Left kidney (tissue), 1 donor: ENCODE measurements at regions not wholly inside any gene's neighbourhood (a gene's known extent, or its start where the extent isn't known, plus 50 kb on each side); places are given as distances from the start of the nearest gene placed in this dataset.
A peak's percentile ranks its signal among the peaks of the same experiment; 100 is the strongest.

Experiments
- DNase-seq: peaks from one replicate; pipeline ENCODE4 v3.0.0-alpha.2; 2013

DNA sequence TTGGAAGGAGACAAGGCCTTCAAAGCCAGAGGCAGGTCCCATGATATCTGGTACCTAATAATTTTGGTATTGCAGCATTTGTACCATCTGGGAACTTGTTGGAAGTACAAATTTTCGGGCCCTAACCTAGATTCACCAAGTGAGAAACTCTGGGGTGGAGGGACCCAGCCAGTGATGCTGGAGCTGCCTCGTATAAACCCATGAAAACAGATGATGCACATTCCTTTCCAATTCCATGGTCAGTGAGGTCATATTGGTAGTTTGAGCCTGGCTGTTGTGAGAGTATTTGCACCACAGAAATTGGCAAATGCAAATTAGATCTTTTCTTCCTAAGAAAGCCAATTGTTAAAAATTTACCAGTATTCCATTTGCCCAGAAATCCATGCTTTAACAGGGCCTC lies 269.6 kb upstream of the PLXNA2 start:
- no peak for DNase-seq

DNA sequence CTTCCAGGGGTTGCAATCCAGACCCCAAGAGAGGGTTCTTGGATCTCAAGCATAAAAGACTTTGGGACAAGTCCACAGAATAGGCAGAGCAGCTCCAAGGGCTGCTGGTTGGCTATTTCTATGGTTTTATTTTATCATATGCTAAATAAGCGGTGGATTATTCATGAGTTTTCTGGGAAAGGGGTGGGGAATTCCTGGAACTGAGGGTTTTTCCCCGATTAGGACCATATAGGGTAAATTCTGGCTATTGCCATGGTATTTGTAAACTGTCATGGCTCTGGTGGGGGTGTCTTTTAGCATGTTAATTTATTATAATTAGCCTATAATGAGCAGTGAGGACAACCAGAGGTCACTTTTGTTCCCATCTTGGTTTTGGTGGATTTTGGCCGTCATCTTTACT lies 270.9 kb upstream of the PLXNA2 start:
- no peak for DNase-seq

DNA sequence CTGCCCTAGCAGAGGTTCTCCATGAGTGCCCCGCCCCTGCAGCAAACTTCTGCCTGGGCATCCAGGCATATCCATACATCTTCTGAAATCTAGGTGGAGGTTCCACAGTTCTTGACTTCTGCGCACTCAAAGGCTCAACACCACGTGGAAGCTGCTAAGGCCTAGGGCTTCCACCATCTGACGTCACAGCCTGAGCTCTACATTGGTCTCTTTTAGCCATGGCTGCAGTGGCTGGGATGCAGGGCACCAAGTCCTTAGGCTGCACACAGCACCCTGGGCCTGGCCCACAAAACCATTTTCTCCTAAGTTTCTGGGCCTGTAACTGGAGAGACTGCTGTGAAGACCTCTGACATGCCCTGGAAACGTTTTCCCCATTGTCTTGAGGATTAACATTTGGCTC lies 272.6 kb upstream of the PLXNA2 start:
- DNase-seq: no peak

DNA sequence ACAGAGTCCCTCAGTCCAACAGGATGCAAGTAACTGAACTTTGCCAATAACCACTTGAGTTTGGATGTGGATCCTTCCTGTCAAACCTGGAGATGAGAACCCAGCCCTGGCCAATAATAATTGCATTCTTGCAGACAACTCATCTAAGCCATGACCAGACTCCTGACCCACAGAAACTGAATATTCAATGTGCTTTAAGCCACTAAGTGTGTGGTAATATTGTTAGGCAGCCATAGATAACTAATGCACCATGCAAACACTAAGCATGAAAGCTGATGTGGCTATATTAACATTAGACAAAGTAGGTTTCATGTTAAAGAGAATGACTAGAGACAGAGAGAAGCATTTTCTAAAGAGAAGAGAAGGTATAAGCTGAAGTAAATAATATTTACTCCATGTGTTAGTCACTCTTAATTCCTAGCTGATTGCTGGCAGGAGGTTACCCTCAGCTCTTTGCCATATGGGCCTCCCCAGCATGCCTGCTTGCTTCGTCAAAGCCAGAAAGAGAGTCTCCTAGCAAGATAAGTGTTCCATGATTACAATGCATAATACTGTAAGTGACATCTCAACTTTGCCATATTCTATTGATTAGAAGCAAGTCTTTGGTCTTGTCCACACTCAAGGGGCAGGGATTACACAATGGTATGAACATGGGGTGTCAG lies 276.4 kb upstream of the PLXNA2 start:
- DNase-seq: no peak

DNA sequence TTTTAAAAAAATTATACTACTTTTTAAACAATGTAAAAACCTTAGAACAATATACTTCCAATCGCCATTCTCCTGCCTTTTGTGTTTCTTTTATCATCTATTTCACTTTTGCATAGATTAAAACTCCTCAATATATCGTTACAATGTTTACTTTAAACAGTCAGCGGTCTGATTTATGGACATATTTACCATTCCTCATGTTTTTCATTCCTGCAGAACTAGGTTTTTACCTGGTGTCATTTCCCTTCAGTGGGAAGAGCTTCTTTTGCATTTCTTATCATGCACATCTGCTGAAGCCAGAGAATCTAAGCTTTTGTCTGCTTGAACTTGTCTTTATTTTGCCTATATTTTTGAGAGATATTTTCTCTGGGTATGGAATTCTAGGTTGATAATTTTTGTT lies 277.4 kb upstream of the PLXNA2 start:
- no peak for DNase-seq

DNA sequence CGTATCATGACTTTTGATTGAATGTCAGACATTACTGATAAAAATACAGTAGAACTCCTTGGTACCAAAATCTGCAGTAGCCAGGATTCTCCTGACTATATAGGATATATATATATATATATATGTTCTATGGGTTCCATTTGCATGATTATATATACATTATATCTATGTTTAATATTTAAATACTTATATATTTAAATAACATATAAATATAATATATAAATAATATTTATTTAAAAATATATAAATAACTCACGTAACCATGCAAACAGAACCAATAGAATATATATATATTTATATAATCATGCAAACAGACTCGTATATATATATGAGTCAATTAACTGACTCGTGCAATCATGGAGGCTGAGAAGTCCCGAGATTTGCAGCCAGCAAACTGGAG lies 278.8 kb upstream of the PLXNA2 start:
- no peak for DNase-seq

DNA sequence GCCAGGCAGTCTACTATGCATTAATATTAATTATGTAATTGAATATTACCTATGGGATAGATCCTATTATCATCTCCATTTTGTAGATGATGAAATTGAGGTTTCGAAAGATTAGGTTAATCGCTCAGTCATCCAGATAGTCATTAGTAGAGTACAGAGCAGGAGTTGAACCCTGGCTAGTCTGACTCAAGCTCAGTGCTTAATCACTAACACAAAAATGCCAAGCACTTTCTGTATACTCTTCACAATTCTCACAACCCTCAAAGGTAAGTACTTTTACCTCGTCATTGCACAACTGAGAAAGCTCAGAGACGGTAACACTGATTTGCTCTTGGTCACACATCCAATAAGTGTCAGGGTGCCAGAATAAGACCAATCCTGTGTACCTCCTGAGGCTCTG lies 280.2 kb upstream of the PLXNA2 start:
- DNase-seq: no peak

DNA sequence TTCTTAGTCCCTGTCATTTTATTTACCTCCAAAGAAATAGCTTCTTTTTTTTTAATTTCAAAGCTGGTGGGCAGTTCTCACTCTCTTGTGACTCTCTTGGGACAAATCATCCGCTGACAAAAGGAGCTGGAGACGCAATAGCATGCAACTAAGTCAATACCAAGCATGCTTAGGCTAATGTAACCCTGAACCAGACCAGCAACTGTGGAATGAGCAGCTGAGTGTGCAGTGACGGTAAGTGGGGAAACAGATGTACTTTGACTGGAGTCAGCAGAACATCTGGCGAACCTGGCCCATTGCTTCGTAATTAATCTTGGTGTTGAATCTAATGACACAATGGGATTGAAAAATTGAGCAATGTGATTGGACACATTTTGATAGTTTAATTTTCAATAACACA lies 280.7 kb upstream of the PLXNA2 start:
- DNase-seq: no peak

DNA sequence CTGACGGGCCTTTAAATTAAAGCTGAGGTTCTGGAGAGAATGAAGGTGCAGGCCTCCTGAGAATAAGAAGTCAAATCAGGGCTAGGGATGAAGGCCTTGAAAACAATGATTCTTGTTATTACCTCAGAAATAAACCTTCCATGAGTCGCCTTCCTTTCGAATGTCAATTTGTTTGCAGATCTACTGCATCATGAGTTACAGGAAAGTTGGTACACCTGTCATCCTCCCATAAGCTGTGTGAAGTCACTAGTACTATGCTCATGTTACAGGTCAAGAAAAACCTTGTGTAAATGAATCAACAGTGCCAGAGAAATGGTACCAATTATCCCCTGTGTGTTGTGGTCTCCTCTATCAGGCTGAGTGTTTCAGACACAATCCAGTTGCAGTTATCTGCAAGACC lies 281.2 kb upstream of the PLXNA2 start:
- DNase-seq: no peak

DNA sequence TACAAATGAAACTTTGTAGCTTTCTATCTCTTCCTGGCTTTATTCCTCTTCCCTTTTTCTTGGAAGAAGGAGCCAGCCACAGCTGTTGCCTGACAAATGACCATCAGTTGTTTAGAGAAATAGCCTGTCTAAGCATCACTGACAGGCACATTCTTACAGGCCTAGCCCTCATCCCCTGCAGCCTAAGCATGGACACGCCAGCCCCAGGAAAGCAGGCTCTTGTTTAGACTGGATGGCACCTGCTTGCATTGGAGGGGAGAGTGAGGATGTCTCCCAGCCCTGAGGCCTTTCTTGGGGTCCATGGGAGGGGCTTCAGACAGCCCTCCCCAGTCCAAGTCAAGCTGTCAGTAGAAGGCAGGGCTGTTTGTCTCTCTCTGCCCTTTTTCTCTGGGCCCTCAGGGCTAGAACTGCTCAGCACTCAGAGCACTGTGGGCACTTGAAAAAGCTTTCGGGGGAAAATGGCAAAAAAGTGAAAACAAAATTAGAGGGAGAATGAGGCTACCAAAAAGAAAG lies 282.5 kb upstream of the PLXNA2 start:
- DNase-seq: no peak

DNA sequence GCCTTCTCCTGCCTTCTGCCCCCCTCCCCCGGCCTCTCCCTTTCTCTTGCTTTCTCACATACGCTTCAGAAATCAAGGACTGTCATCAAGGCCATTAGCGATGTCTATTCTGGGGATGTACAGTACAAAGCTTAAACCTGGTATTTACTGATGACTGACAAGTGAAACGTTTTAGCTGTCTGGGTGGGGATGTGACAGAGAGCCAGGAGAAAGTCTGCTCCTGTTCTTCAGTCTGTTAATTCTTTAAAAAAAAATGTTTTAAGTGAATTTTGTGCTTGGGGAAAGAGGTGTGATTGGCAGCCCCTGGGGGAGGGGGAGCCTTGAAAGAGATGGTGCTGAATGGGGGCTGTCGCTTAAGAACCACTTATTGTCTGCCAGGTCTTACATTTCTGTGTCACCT lies 283.0 kb upstream of the PLXNA2 start:
- no peak for DNase-seq

DNA sequence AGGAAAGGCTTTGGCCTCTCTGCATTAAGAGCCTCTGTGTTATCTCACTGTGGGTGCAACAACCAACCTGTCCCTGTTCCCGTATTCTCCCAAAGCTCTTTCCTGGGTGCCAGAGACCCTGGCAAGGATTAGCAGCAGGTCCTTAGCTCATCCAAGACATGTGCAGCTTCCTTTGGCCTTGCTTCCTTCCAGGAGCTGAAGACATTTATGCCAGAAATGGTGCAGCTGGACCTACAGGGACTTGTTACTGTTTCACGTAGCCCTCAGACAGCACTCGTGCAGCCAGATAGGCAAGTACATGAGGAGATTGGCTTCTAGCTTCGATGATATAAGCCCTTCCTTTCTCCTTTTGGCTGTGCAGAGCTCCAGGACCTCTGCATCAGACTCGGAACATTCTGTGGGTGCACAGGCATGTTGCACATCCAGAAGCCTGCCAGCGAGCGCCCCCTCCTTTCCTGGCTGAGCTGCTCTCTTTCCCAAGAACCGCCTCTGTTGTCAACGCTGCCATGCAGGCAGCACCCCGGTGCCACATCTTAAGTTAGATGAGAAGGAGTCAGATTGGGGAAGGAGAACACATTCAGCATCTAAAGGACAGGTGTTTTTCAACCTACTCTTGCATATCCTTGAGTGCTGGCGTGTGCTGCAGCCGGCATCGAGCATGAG lies 284.5 kb upstream of the PLXNA2 start:
- DNase-seq: peak; percentile 67

DNA sequence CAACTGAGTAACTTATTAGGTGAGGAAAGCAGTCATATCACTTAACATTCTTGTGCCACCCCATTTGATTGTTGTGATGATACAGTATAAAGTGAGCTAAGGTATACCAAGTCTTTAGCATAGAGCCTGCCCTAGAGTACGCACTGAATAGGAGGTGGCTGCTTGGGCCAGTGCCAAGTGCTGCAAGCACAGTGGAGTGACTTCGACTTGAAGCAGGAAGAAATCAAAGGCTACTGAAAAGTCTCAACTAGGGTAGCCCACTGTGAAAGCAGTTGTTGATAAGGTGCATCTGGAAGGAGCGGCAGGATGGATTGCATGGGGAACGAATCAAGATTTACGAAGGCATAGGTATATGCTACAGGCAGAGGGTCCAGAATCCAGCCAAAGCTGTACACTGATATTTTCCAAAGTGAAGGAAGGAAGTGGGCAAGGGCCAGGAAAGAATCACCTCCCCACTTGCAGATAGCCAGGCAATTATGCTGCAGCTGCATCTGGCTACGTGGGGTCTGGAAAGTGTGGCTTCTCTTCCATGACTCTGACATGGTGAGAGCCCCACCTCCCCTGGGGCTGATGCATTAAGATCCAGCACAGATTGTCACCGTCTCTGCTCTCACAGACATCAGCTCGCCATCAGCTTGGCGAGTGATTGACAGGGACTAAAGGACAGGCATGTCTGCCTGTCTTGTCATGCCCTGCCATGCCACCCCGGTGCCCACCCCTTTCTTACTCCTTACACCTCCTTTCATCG lies 287.0 kb upstream of the PLXNA2 start:
- DNase-seq: no peak

DNA sequence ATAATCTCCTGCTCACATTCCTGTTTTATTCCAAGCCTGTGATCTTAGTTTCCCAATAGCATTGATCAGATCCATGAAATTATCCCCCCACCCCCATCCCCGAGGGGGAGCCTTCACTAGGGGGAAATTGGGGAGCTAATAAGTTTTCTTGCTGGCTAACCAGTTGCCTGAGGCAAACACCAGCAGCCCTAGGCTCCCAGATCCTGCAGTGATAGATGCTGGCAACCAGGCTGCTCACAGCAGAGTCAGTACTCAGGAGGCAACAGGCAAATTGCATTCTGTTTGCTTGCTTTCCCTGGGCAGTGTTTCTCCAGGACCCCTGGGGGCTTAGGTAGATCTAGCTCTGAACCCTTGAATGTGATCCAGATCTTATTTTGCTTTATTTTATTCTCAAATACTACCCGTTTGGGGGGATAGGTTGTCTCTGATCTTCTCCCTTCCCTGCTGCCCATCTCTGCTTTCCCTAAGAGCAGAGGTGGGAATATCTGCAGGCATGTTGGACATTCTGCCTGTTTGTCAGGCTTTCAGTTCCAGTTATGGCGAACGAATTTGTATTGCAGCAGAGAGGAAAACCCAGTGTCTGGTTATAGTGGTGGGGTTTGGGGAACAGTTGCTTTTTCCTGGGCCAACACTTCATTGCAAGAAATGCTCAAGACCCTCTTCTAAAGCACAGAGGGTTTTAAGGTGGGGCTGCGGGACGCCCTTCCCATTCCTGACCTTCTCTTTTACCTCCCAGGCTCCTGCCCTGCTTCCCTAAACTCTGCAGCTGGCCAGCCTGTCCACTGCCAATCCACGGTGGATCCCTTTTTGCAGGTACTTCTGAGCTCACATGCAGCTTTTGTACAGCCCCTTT lies 289.8 kb upstream of the PLXNA2 start:
- no peak for DNase-seq

DNA sequence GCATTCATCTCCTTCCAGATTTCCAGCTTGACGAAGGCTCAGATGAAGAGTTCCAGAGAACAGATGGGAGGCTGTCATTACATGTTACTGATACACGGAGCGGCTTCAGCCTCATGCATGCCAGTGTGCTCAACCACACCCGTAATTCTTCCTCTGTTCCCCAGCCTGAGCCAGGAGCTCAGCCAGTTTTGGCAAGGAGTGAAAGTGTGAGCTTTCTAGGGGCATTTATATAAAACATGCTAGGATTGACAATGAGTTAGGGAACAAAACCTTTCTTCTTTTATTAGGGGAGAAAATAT lies 290.4 kb upstream of the PLXNA2 start:
- no peak for DNase-seq

DNA sequence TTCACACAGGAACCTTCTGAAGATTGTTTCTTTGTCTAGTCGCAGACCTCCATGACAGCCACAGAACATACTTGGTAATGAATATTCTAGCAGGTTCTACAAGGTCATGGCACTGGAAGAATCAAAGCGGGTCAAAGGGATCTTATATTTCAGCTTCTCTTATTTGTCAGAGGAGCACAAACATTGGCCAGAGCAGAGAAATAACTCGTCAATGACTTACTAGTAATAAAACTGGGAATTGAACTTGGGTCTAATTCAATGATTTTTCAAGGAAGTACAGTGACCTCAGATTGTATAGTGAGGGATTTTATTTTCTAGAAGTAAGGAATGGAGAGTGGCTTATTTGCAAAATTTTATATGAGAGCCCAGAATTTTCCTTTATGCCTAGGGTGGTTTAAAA lies 290.8 kb upstream of the PLXNA2 start:
- DNase-seq: no peak

DNA sequence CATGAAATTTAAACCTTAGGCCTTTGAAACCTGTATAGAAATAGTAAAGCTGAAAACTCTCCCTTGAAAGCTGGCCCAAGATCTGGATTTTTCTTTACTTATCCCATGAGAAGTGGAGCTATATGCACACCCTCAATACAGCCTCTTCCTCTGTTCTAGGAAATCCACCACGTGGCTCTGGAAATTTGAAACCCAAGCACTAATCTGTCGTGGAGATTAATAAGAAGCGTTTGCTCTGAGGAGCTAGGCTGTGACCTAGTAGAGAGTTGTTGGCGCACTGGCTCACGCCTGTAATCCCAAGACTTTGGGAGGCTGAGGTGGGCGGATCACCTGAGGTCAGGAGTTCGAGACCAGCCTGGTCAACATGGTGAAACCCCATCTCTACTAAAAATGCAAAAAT lies 291.3 kb upstream of the PLXNA2 start:
- DNase-seq: no peak

DNA sequence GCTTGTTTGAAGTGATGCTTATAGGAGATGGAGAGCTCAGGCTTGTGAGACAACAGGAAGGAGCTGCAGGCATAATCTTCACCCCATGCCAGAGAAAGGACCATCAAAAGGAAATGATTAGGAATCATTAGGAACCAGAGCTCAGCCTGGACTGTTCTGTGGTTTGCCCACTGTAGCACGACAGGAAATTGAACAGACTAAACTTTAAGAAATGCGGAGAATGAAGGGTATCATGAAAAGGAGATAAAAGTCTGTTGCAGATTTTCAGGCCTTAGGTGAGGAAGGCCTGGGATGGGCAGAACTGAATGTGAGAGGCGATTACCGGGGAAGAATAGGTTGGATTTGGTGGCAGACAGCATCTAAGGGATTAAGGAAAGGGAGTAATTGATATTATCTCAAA lies 292.0 kb upstream of the PLXNA2 start:
- DNase-seq: no peak

DNA sequence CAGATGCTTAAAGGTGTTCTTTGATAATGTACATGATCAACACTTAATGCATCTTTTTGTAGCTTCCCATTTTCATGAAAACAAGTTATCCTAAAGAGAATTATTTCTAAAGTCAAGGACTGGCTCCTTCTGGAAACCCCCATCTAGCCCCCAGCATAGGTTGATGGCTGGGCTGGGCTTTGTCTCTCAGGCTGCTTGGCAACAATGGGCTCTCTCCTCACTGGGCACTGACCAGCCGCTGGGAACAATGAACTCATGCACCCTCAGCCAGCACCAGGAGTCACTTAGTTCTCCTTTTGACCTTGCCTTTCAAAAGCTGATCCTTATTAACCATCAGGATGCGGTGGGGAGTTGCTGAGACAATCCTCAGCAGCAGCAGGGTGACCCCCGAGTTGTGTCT lies 293.0 kb upstream of the PLXNA2 start:
- no peak for DNase-seq

DNA sequence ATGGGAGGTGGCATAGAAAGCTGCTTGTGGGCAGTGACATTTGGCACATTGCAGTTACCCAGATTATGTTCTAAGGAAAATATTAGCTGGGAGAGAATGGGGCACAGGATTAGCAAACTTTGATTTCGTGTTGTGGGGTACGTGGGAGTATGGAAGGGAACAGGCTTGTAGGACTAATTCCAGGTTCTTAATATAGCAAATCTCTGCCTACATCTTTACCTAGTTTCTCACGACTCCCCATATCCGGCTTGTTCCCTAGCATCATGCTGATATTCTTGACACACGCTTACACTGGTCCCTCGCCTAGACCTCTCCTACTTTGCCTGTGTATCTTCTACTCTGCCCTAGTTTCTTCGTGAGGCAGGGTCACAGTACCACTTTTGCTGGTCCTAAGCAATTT lies 293.9 kb upstream of the PLXNA2 start:
- no peak for DNase-seq

DNA sequence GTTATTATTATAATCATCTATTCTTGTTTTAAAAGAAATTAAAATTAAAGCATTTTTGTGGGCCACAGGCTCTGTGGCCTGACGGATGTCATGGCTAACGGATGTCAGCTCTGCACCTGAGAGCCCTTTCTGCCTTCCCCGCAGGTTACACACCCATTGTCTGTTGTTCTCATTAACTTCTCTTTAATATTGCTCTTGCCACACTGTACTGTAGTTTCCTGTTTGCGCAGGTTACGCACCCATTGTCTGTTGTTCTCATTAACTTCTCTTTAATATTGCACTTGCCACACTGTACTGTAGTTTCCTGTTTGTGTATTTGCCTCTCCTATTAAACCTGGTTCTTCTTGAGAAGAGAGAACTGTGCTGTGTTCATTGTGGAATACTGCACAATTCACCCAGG lies 294.4 kb upstream of the PLXNA2 start:
- DNase-seq: no peak

DNA sequence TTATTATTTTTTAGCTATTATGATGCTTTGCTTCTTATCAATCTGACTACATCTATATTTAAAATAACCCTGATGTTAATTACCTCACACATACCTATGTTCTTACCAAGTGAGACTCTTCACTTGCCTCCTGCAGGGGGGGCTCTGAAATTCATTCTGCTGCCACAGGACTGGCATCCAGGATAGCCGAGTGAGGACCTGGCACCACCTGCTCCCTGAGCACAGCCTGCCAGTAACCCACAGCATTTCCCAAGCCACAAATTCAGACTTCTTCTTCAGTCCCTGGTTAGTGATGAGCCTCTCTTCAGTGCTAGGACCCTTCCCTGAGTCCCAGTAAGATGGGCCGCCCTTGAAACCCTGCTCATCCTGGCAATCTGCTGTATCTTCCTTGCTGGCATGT lies 296.5 kb upstream of the PLXNA2 start:
- no peak for DNase-seq
